ENCODE measurements at regions not wholly inside any gene's neighbourhood (a gene's known extent, or its start where the extent isn't known, plus 50 kb on each side); places are given as distances from the start of the nearest gene placed in this dataset.

GRCh38 chr14:60563113-60563512 lies 54.2 kb downstream of the SIX6 start:
- DNase-seq, result peak; percentile 83

- DNase-seq, result peak; percentile 86
Measured at GRCh38 chr14:60565211-60565610, 56.3 kb downstream of the SIX6 start.

- peak; percentile 63 for DNase-seq
Measured at GRCh38 chr14:60566101-60566500, 57.2 kb downstream of the SIX6 start.

DNA sequence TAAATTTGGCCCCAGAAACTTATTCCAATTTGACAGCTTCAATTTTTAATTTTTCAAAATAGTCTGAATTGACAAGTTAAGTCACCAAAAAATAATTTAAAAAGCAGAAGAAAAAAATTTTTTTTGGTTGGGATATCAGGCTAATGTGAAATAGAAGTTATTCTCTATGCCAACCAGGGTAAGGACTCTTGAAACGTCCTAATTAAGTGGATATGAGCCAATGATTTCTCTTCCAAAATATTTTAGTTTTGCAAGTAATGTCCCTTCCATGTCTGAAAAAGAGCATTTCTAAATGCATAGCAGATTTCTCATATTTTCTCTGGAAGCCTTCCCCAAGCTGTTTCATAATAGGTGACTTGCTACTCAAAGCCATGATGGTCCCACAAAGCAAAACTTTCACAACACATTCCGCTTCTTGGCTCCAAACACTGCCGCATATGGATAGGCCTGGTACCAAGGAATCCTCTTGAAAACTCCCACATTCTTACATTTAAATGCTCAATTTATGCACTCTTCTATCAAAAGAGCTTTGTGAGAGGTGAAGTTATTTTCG lies 65.1 kb downstream of the SIX6 start:
- DNase-seq, result peak; percentile 65

- no peak for DNase-seq
Measured at GRCh38 chr14:60575008-60575407, 66.1 kb downstream of the SIX6 start.

- no peak for DNase-seq
Measured at GRCh38 chr14:60585676-60586075, 63.6 kb downstream of the SIX1 start.

GRCh38 chr14:60589442-60589841 lies 59.8 kb downstream of the SIX1 start:
- no peak for DNase-seq

- peak; percentile 22 for DNase-seq
Measured at GRCh38 chr14:60590991-60591414, 58.3 kb downstream of the SIX1 start.

Measured in fibroblast of skin of scalp (primary cell).